Uterus (tissue), 2 donors: ENCODE measurements at regions not wholly inside any gene's neighbourhood (a gene's known extent, or its start where the extent isn't known, plus 50 kb on each side); places are given as distances from the start of the nearest gene placed in this dataset.

Source experiments
- POLR2A ChIP-seq, 2 donors: fragments of 450-650 bp; IDR thresholded peaks; one replicate each; pipeline ENCODE4 v1.6.1; 2016; ENCODE audit warnings: antibody characterized with exemption in 2 of 2, mild to moderate bottlenecking in 1 of 2, moderate library complexity in 1 of 2
- TF ChIP-seq, protein P1 (sequence below), 4 experiments: fragments of 200-600 bp in 2 of 4; fragments of 450-650 bp in 2 of 4; sonication (generic) in 2 of 4; IDR thresholded peaks; one replicate each; pipeline ENCODE4 v1.5.1; 2016 to 2019; ENCODE audit warnings: antibody characterized with exemption in 4 of 4, mild to moderate bottlenecking in 2 of 4, moderate library complexity in 1 of 4

DNA sequence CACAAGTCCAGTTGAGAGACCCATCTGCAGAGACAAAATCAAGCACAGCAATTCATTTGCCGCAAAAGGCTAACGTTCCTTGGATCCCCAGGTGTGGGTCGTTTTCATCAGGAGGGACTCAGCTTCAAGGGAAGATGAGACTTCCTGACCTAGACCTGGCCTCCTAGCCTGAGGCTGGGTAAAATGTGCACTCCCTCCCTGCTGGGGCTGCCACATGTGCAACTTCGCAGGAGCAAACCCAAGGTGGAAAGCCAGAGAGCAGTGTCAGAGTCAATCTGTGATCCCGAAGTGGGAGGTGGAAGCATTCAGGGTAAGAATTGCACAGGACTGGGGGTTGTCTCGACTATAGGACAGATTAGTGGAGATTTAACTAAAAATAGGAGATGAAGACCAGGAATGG lies 164.7 kb upstream of the UMPS start:
- TF ChIP-seq, protein P1, sequence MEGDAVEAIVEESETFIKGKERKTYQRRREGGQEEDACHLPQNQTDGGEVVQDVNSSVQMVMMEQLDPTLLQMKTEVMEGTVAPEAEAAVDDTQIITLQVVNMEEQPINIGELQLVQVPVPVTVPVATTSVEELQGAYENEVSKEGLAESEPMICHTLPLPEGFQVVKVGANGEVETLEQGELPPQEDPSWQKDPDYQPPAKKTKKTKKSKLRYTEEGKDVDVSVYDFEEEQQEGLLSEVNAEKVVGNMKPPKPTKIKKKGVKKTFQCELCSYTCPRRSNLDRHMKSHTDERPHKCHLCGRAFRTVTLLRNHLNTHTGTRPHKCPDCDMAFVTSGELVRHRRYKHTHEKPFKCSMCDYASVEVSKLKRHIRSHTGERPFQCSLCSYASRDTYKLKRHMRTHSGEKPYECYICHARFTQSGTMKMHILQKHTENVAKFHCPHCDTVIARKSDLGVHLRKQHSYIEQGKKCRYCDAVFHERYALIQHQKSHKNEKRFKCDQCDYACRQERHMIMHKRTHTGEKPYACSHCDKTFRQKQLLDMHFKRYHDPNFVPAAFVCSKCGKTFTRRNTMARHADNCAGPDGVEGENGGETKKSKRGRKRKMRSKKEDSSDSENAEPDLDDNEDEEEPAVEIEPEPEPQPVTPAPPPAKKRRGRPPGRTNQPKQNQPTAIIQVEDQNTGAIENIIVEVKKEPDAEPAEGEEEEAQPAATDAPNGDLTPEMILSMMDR (IDR thresholded peaks at IDR 0.05), result no peak
- no peak for TF ChIP-seq POLR2A (IDR thresholded peaks at IDR 0.05)
